Caco-2 (cell line): ENCODE measurements at regions not wholly inside any gene's neighbourhood (a gene's known extent, or its start where the extent isn't known, plus 50 kb on each side); places are given as distances from the start of the nearest gene placed in this dataset.

Source experiments
- BruUV-seq: library from RNA; stranded (reverse); fragments of 400-500 nt; replicated peaks from 2 replicates; lab custom pipeline; 2021; lab: Mats Ljungman, UMichigan
- CTCF ChIA-PET: fragments of 300-600 bp; sonication (Branson Sonifier 250); formaldehyde crosslinking; loops from one replicate; lab custom pipeline; 2022; ENCODE audit warnings: antibody characterized with exemption; lab: Charles Lee
- POLR2A ChIA-PET: fragments of 300-600 bp; sonication (Branson Sonifier 250); formaldehyde crosslinking; loops from one replicate; lab custom pipeline; 2022; ENCODE audit warnings: antibody characterized with exemption; lab: Charles Lee
- DNase-seq, 2 experiments: peaks; one replicate each; pipeline versions ENCODE4 v3.0.0 to v3.0.0-alpha.2; 2020 to 2022
- H3K27me3 ChIP-seq: replicated peaks from 2 replicates; pipeline ENCODE4 v1.6.0; 2011; ENCODE audit warnings: low read length; ENCODE audit not compliant: control insufficient read depth, insufficient read depth
- H3K36me3 ChIP-seq: 2 replicates; pipeline ENCODE4 v1.5.1; 2011; ENCODE audit warnings: low read length; ENCODE audit not compliant: control insufficient read depth, insufficient read depth
- H3K4me1 ChIP-seq: fragments of 250-450 bp; sonication (Bioruptor Pico); 2 replicates; pipeline ENCODE4 v1.5.1; 2020; ENCODE audit warnings: mild to moderate bottlenecking
- H3K4me3 ChIP-seq: 2 replicates; pipeline ENCODE4 v1.5.1; 2011; ENCODE audit warnings: low read depth, mild to moderate bottlenecking, control low read depth, low read length
- H3K9me3 ChIP-seq: fragments of 250-450 bp; sonication (Bioruptor Pico); 2 replicates; pipeline ENCODE4 v1.5.1; 2020; ENCODE audit warnings: mild to moderate bottlenecking, moderate library complexity
- H3K27ac Mint-ChIP-seq: one replicate; pipeline ENCODE4 v1.8.0; 2022; ENCODE audit warnings: mixed read lengths; ENCODE audit not compliant: unreplicated experiment
- H3K27me3 Mint-ChIP-seq: one replicate; pipeline ENCODE4 v1.8.0; 2022; ENCODE audit warnings: mixed read lengths; ENCODE audit not compliant: insufficient read depth, unreplicated experiment
- H3K36me3 Mint-ChIP-seq: one replicate; pipeline ENCODE4 v1.8.0; 2022; ENCODE audit warnings: mild to moderate bottlenecking, mixed read lengths; ENCODE audit not compliant: insufficient read depth, unreplicated experiment
- H3K4me1 Mint-ChIP-seq: one replicate; pipeline ENCODE4 v1.8.0; 2022; ENCODE audit warnings: low read depth, mixed read lengths; ENCODE audit not compliant: unreplicated experiment
- H3K4me3 Mint-ChIP-seq: one replicate; pipeline ENCODE4 v1.8.0; 2022; ENCODE audit warnings: mild to moderate bottlenecking, moderate library complexity, mixed read lengths; ENCODE audit not compliant: unreplicated experiment
- H3K9me3 Mint-ChIP-seq: one replicate; pipeline ENCODE4 v1.8.0; 2022; ENCODE audit warnings: mixed read lengths; ENCODE audit not compliant: unreplicated experiment
- CTCF ChIP-seq, 2 experiments: fragments of 200-600 bp in 1 of 2; IDR thresholded peaks; 1 replicate in 1 of 2; 2 replicates in 1 of 2; pipeline versions ENCODE4 v1.5.1 to v1.8.0; 2011 to 2022; ENCODE audit warnings: antibody characterized with exemption in 1 of 2, control low read depth in 1 of 2, inconsistent platforms in 1 of 2, low read depth in 1 of 2, low read length in 1 of 2, mild to moderate bottlenecking in 1 of 2, moderate library complexity in 1 of 2; ENCODE audit not compliant: insufficient read depth in 1 of 2, severe bottlenecking in 1 of 2, unreplicated experiment in 1 of 2
- intact Hi-C: fragments of 100-400 bp; cut with micrococcal nuclease; formaldehyde crosslinking; loops from one replicate; pipeline ENCODE4 v1.10.0; 2022; ENCODE audit not compliant: unreplicated experiment

GRCh38 chr5:135161221-135161620, 127.2 kb upstream of the PITX1 start:
- Mint-ChIP-seq H3K27ac (peak overlapping the region; percentile 84), H3K36me3 (peaks cover 5% of the 10 kb centered on the region), H3K9me3 (peaks cover 22% of the 10 kb centered on the region), H3K4me1 (peaks cover 57% of the 10 kb centered on the region), H3K4me3 (peak overlapping the region; percentile 17), H3K27me3 (no peaks in the 10 kb centered on the region)
- Histone ChIP-seq H3K4me1 (peaks cover 50% of the 10 kb centered on the region), H3K36me3 (no peaks in the 10 kb centered on the region), H3K27me3 (no peaks in the 10 kb centered on the region), H3K9me3 (peaks cover 24% of the 10 kb centered on the region), H3K4me3 (no peak overlapping the region)
- no peak for DNase-seq
- no peak for TF ChIP-seq CTCF (IDR thresholded peaks at IDR 0.05; ENCODE audit: insufficient read depth in 1 of 2, low read depth in 1 of 2, low read length in 1 of 2, severe bottlenecking in 1 of 2, unreplicated experiment in 1 of 2)
- no TSS peak for BruUV-seq
- ChIA-PET CTCF (no interaction called here), POLR2A (no interaction called here)
- intact Hi-C loops = no loop called here

GRCh38 chr5:135160036-135160675, 126.1 kb upstream of the PITX1 start:
- ChIA-PET CTCF (no interaction called here), POLR2A (no interaction called here)
- peaks cover 24% of the 10 kb centered on the region for H3K9me3 ChIP-seq
- intact Hi-C loops = loop anchor here (1.0 kb wide), 2 partner anchors 19 to 26 kb away; no protein-coding TSS in a partner anchor
- peaks cover 29% of the 10 kb centered on the region for H3K9me3 Mint-ChIP-seq
- peak overlapping the region; percentile 84 for H3K27ac Mint-ChIP-seq
- H3K27me3 Mint-ChIP-seq = no peaks in the 10 kb centered on the region
- H3K4me3 ChIP-seq = no peak overlapping the region
- H3K27me3 ChIP-seq = no peaks in the 10 kb centered on the region
- no peaks in the 10 kb centered on the region for H3K36me3 ChIP-seq
- H3K4me1 ChIP-seq = peaks cover 50% of the 10 kb centered on the region
- BruUV-seq = no TSS peak
- H3K4me1 Mint-ChIP-seq = peaks cover 63% of the 10 kb centered on the region
- TF ChIP-seq CTCF (IDR thresholded peaks at IDR 0.05; ENCODE audit: insufficient read depth in 1 of 2, low read depth in 1 of 2, low read length in 1 of 2, severe bottlenecking in 1 of 2, unreplicated experiment in 1 of 2) = no peak
- DNase-seq = peak in 1 of 2 experiments; percentile 64
- peaks cover 5% of the 10 kb centered on the region for H3K36me3 Mint-ChIP-seq
- peak overlapping the region; percentile 36 for H3K4me3 Mint-ChIP-seq

- intact Hi-C loops = loop anchor here (1.0 to 2.0 kb wide), 3 partner anchors 20 to 27 kb away; no protein-coding TSS in a partner anchor
- Mint-ChIP-seq H3K4me3 (peak overlapping the region; percentile 19), H3K9me3 (peaks cover 29% of the 10 kb centered on the region), H3K27ac (peak overlapping the region; percentile 84), H3K36me3 (peaks cover 5% of the 10 kb centered on the region), H3K4me1 (peaks cover 63% of the 10 kb centered on the region), H3K27me3 (no peaks in the 10 kb centered on the region)
- peaks cover 50% of the 10 kb centered on the region for H3K4me1 ChIP-seq
- no peaks in the 10 kb centered on the region for H3K27me3 ChIP-seq
- peaks cover 24% of the 10 kb centered on the region for H3K9me3 ChIP-seq
- ChIA-PET POLR2A (interaction anchor here (0.7 kb wide), 1 partner anchor 222 kb away, joined by 3 read pairs; no protein-coding TSS in a partner anchor), CTCF (no interaction called here)
- no peaks in the 10 kb centered on the region for H3K36me3 ChIP-seq
- no peak for TF ChIP-seq CTCF (IDR thresholded peaks at IDR 0.05; ENCODE audit: insufficient read depth in 1 of 2, low read depth in 1 of 2, low read length in 1 of 2, severe bottlenecking in 1 of 2, unreplicated experiment in 1 of 2)
- H3K4me3 ChIP-seq = no peak overlapping the region
- DNase-seq = peak in 1 of 2 experiments; percentile 23
- no TSS peak for BruUV-seq
Observed at GRCh38 chr5:135159626-135160025, 125.6 kb upstream of the PITX1 start.
